HG03469 (cell line): ENCODE measurements at regions not wholly inside any gene's neighbourhood (a gene's known extent, or its start where the extent isn't known, plus 50 kb on each side); places are given as distances from the start of the nearest gene placed in this dataset.
"Not testable (repeated sequence)": the region's sequence is repeated elsewhere in the genome, so short reads cannot be mapped to it uniquely, and the experiment has no call there.

Source experiments
- ATAC-seq: cut with Tn5 transposase; IDR thresholded peaks from one replicate; pipeline ENCODE4 v1.9.1; 2021; ENCODE audit warnings: mild to moderate bottlenecking, moderate library complexity, moderate number of reproducible peaks; ENCODE audit not compliant: unreplicated experiment

GRCh38 chr4:3864742-3865721, 98.8 kb downstream of the ADRA2C start:
- no peak for ATAC-seq

- no peak for ATAC-seq
Measured at GRCh38 chr4:3865986-3866812, 100.0 kb downstream of the ADRA2C start.

GRCh38 chr4:3866813-3867129, 100.6 kb downstream of the ADRA2C start:
- ATAC-seq = no peak

- no peak for ATAC-seq
Measured at GRCh38 chr4:3867403-3868100, 101.4 kb downstream of the ADRA2C start.

- no peak for ATAC-seq
Measured at GRCh38 chr4:3868211-3869173, 102.3 kb downstream of the ADRA2C start.

- ATAC-seq = no peak
Measured at GRCh38 chr4:3869174-3869572, 103.0 kb downstream of the ADRA2C start.

GRCh38 chr4:3869661-3870566, 103.7 kb downstream of the ADRA2C start:
- ATAC-seq = no peak

GRCh38 chr4:3870567-3870962, 104.4 kb downstream of the ADRA2C start:
- no peak for ATAC-seq

GRCh38 chr4:3871181-3871852, 105.1 kb downstream of the ADRA2C start:
- ATAC-seq = no peak

- no peak for ATAC-seq
Measured at GRCh38 chr4:3871881-3872833, 106.0 kb downstream of the ADRA2C start.

GRCh38 chr4:3872834-3873313, 106.7 kb downstream of the ADRA2C start:
- no peak for ATAC-seq

- ATAC-seq = no peak
Measured at GRCh38 chr4:3873408-3874027, 107.3 kb downstream of the ADRA2C start.

- no peak for ATAC-seq
Measured at GRCh38 chr4:3874028-3874415, 107.8 kb downstream of the ADRA2C start.

GRCh38 chr4:3874525-3875110, 108.4 kb downstream of the ADRA2C start:
- ATAC-seq = no peak

- no peak for ATAC-seq
Measured at GRCh38 chr4:3875466-3875865, 109.3 kb downstream of the ADRA2C start.

GRCh38 chr4:3876057-3876845, 110.1 kb downstream of the ADRA2C start:
- not testable (repeated sequence) for ATAC-seq
